K562 (cell line): ENCODE measurements at regions not wholly inside any gene's neighbourhood (a gene's known extent, or its start where the extent isn't known, plus 50 kb on each side); places are given as distances from the start of the nearest gene placed in this dataset.

Experiments
- CBFB ChIP-seq: sonication (generic); formaldehyde crosslinking; IDR thresholded peaks from 2 replicates; pipeline ENCODE4 v1.4.0; 2020; ENCODE audit warnings: mild to moderate bottlenecking, missing genetic modification reagents
- EZH2 ChIP-seq: IDR thresholded peaks from 2 replicates; pipeline ENCODE4 v1.6.1; 2012; ENCODE audit warnings: low read depth, mild to moderate bottlenecking, inconsistent platforms, low read length, borderline replicate concordance
- FOXK2 ChIP-seq, 2 experiments: fragments of 450-650 bp; IDR thresholded peaks in 1 of 2; conservative IDR thresholded peaks in 1 of 2; 2 replicates each; pipeline ENCODE4 v1.6.1; 2016; ENCODE audit warnings: low read depth in 2 of 2, mild to moderate bottlenecking in 1 of 2
- MAX ChIP-seq: sonication (generic); formaldehyde crosslinking; IDR thresholded peaks from 2 replicates; pipeline ENCODE4 v1.9.0; 2022; ENCODE audit warnings: mild to moderate bottlenecking, missing genetic modification reagents
- MBD1 ChIP-seq: fragments of 250-450 bp; sonication (Bioruptor Pico); IDR thresholded peaks from 2 replicates; pipeline ENCODE4 v1.8.0; 2022; ENCODE audit warnings: inconsistent platforms
- NFIC ChIP-seq: fragments of 450-650 bp; IDR thresholded peaks from 2 replicates; pipeline ENCODE4 v1.6.1; 2017; ENCODE audit warnings: mild to moderate bottlenecking, inconsistent platforms
- POLR2AphosphoS5 ChIP-seq: IDR thresholded peaks from 2 replicates; pipeline ENCODE4 v1.6.1; 2011; ENCODE audit warnings: mild to moderate bottlenecking, low read depth, low read length, moderate library complexity; ENCODE audit not compliant: control insufficient read depth, insufficient read depth
- RAD21 ChIP-seq, 2 experiments: fragments of 250-450 bp in 1 of 2; fragments of 450-650 bp in 1 of 2; sonication (Bioruptor Pico) in 1 of 2; formaldehyde crosslinking in 1 of 2; IDR thresholded peaks in 1 of 2; conservative IDR thresholded peaks in 1 of 2; 2 replicates each; pipeline versions ENCODE4 v1.4.0 to v1.8.0; 2020 to 2022; ENCODE audit warnings: mild to moderate bottlenecking in 2 of 2, moderate library complexity in 1 of 2
- REST ChIP-seq, 2 experiments: fragments of 450-650 bp; formaldehyde crosslinking in 1 of 2; IDR thresholded peaks; 2 replicates each; pipeline versions ENCODE4 v1.4.0 to v1.6.1; 2014 to 2020; ENCODE audit warnings: mild to moderate bottlenecking in 2 of 2, borderline replicate concordance in 1 of 2, low read depth in 1 of 2
- STAT6 ChIP-seq: sonication (generic); formaldehyde crosslinking; IDR thresholded peaks from 2 replicates; pipeline ENCODE4 v1.8.1; 2023; ENCODE audit warnings: mild to moderate bottlenecking, missing genetic modification reagents
- YY1 ChIP-seq, 3 experiments: IDR thresholded peaks; 2 replicates each; pipeline ENCODE4 v1.6.1; 2011; ENCODE audit warnings: low read length in 2 of 3, mild to moderate bottlenecking in 2 of 3, moderate library complexity in 2 of 3, borderline replicate concordance in 1 of 3, control low read depth in 1 of 3, low read depth in 1 of 3; ENCODE audit not compliant: insufficient read depth in 3 of 3, insufficient replicate concordance in 2 of 3, control insufficient read depth in 1 of 3, insufficient read length in 1 of 3; ENCODE audit errors: extremely low read depth in 1 of 3

- TF ChIP-seq EZH2 (no peak), FOXK2 (conservative IDR thresholded peaks at IDR 0.05 in 1 of 2, IDR thresholded peaks at IDR 0.05 in 1 of 2; ENCODE audit: low read depth in 2 of 2) (no peak), POLR2AphosphoS5 (no peak), NFIC (no peak), RAD21 (CRISPR knock-in tag; conservative IDR thresholded peaks at IDR 0.05 in 1 of 2, IDR thresholded peaks at IDR 0.05 in 1 of 2) (no peak), STAT6 (no peak), YY1 (IDR thresholded peaks at IDR 0.05; ENCODE audit: borderline replicate concordance in 1 of 3, control insufficient read depth in 1 of 3, extremely low read depth in 1 of 3, insufficient read depth in 3 of 3, insufficient read length in 1 of 3, insufficient replicate concordance in 2 of 3, low read depth in 1 of 3, low read length in 2 of 3) (no peak), MBD1 (CRISPR knock-in tag) (no peak), MAX (CRISPR knock-in tag) (no peak), REST (IDR thresholded peaks at IDR 0.05; ENCODE audit: borderline replicate concordance) (no peak), REST (CRISPR knock-in tag; IDR thresholded peaks at IDR 0.05; ENCODE audit: low read depth) (no peak), CBFB (CRISPR knock-in tag) (no peak)
Measured at GRCh38 chr2:53257287-53257686, 510.3 kb upstream of the CHAC2 start.
